ENCODE measurements at regions not wholly inside any gene's neighbourhood (a gene's known extent, or its start where the extent isn't known, plus 50 kb on each side); places are given as distances from the start of the nearest gene placed in this dataset.

- TF ChIP-seq ZNF547 (CRISPR knock-in tag; IDR thresholded peaks at IDR 0.05): no peak
- no peak for TF ChIP-seq CBX5 (CRISPR knock-in tag; IDR thresholded peaks at IDR 0.05; ENCODE audit: borderline replicate concordance)
- TF ChIP-seq MYPOP (CRISPR knock-in tag; IDR thresholded peaks at IDR 0.05): no peak
- TF ChIP-seq NFIC (IDR thresholded peaks at IDR 0.05; ENCODE audit: low read length): no peak
- TF ChIP-seq PRDM4 (CRISPR knock-in tag; IDR thresholded peaks at IDR 0.05; ENCODE audit: borderline replicate concordance): no peak
- TF ChIP-seq THAP7 (CRISPR knock-in tag; IDR thresholded peaks at IDR 0.05): no peak
- TF ChIP-seq SRSF1 (optimal IDR thresholded peaks at IDR 0.05; ENCODE audit: low read depth, low read length): no peak
- no peak for TF ChIP-seq ARNT2 (CRISPR knock-in tag; IDR thresholded peaks at IDR 0.05; ENCODE audit: low read depth)
Observed at GRCh38 chr18:3367491-3368091, 82.4 kb upstream of the TGIF1 start (continued).

DNA sequence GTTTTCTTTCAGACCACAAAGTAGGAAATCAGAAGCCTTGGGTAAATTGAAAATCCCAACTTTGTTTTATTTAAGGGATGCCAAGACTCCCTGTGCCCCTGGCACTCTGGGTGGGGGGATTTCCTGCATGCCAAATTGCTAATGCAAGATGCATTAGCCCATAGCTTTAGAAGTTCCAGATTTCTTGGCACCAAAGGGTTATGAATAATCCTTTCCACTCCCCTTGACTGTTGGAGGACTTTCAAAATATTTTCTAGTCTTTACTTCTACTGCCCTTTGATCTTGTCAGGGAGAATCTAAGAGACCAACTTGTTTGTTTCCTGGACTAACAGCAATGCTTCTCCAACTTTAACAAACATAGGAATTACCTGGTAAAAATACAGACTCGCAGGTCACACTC lies 81.8 kb upstream of the TGIF1 start:
- no peaks in the 10 kb centered on the region for H3K9me3 ChIP-seq (ENCODE audit: low read length)
- H3K36me3 ChIP-seq (replicated peaks in 1 of 2; ENCODE audit: control insufficient read depth in 1 of 2, insufficient read depth in 2 of 2, low read length in 2 of 2): no peaks in the 10 kb centered on the region
- ATAC-seq: no peak
- peaks cover 0 to 2% of the 10 kb centered on the region in 2 experiments; a peak in 2 of 5 replicates for H3K27me3 ChIP-seq (ENCODE audit: control insufficient read depth in 1 of 2, insufficient read depth in 2 of 2, low read length in 2 of 2)
- no peak for FAIRE-seq
- in situ Hi-C loops (cut with HindIII; ENCODE audit: extremely low pct_ligation_motif_present, low pct_unique_long_range_greater_than_20kb) (no loop called here), intact Hi-C loops (cut with micrococcal nuclease; ENCODE audit: unreplicated experiment) (no loop called here)
- no peak overlapping the region for H3K27ac ChIP-seq (ENCODE audit: extremely low read length, insufficient read depth, low read length)
- no peak overlapping the region for H3K4me2 ChIP-seq (ENCODE audit: low read depth, low read length)
- H4K20me1 ChIP-seq (ENCODE audit: insufficient read depth, low read length): no peaks in the 10 kb centered on the region
- CTCF ChIA-PET (ENCODE audit: low intra/inter-chr PET ratio, low total read pairs): no interaction called here
- H3K4me1 ChIP-seq (ENCODE audit: insufficient read depth, low read length): no peaks in the 10 kb centered on the region; the same call in 1 of the 2 replicates
- DNase-seq (ENCODE audit: low spot score): no peak
- 0% methylated on average over 1 of the region's 1 CpG for WGBS (ENCODE audit: low lambda C conversion rate)
- H3K9ac ChIP-seq (ENCODE audit: insufficient read depth, low read depth, low read length): no peak overlapping the region
- no peaks in the 10 kb centered on the region for H3K79me2 ChIP-seq (ENCODE audit: insufficient read depth, low read length)
- no TSS peak for BruUV-seq (replicated peaks)
- H2AFZ ChIP-seq (ENCODE audit: low read length): no peak overlapping the region
- POLR2A ChIA-PET: no interaction called here
- no peak overlapping the region for H3K4me3 ChIP-seq (replicated peaks in 1 of 3; ENCODE audit: insufficient read depth in 1 of 3, low read depth in 2 of 3, low read length in 3 of 3)
- no peak for TF ChIP-seq ZNF562 (CRISPR knock-in tag; IDR thresholded peaks at IDR 0.05; ENCODE audit: borderline replicate concordance)
- no peak for TF ChIP-seq ZIK1 (CRISPR knock-in tag; IDR thresholded peaks at IDR 0.05; ENCODE audit: borderline replicate concordance, low read depth)
- TF ChIP-seq ZBTB42 (CRISPR knock-in tag; IDR thresholded peaks at IDR 0.05): no peak
- TF ChIP-seq ZFP90 (CRISPR knock-in tag; IDR thresholded peaks at IDR 0.05; ENCODE audit: borderline replicate concordance): no peak
- TF ChIP-seq, protein P1, sequence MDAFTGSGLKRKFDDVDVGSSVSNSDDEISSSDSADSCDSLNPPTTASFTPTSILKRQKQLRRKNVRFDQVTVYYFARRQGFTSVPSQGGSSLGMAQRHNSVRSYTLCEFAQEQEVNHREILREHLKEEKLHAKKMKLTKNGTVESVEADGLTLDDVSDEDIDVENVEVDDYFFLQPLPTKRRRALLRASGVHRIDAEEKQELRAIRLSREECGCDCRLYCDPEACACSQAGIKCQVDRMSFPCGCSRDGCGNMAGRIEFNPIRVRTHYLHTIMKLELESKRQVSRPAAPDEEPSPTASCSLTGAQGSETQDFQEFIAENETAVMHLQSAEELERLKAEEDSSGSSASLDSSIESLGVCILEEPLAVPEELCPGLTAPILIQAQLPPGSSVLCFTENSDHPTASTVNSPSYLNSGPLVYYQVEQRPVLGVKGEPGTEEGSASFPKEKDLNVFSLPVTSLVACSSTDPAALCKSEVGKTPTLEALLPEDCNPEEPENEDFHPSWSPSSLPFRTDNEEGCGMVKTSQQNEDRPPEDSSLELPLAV (CRISPR knock-in tag; conservative IDR thresholded peaks at IDR 0.05; ENCODE audit: low read depth): no peak
- TF ChIP-seq MED1 (CRISPR knock-in tag; IDR thresholded peaks at IDR 0.05): no peak
- TF ChIP-seq E2F2 (CRISPR knock-in tag; IDR thresholded peaks at IDR 0.05; ENCODE audit: borderline replicate concordance): no peak
